Umbilical cord (tissue), 1 donor: ENCODE measurements at regions not wholly inside any gene's neighbourhood (a gene's known extent, or its start where the extent isn't known, plus 50 kb on each side); places are given as distances from the start of the nearest gene placed in this dataset.
"Not testable (repeated sequence)": the region's sequence is repeated elsewhere in the genome, so short reads cannot be mapped to it uniquely, and the experiment has no call there.

Experiments used
- DNase-seq: peaks from one replicate; pipeline ENCODE4 v3.0.0-alpha.2; 2015; ENCODE audit warnings: low spot score

GRCh38 chr12:131249246-131250027, 295.7 kb downstream of the ADGRD1 start:
- DNase-seq, result no peak

- no peak for DNase-seq
Observed at GRCh38 chr12:131250028-131250950, 296.6 kb downstream of the ADGRD1 start.

GRCh38 chr12:131250951-131251315, 297.2 kb downstream of the ADGRD1 start:
- DNase-seq, result no peak

- DNase-seq, result no peak
Observed at GRCh38 chr12:131251336-131252101, 297.8 kb downstream of the ADGRD1 start.

GRCh38 chr12:131253376-131254026, 299.8 kb downstream of the ADGRD1 start:
- DNase-seq, result no peak

GRCh38 chr12:131254374-131254773, 300.7 kb downstream of the ADGRD1 start:
- DNase-seq, result no peak

- DNase-seq, result no peak
Observed at GRCh38 chr12:131258398-131258797, 304.7 kb downstream of the ADGRD1 start.

- no peak for DNase-seq
Observed at GRCh38 chr12:131260251-131260905, 306.7 kb downstream of the ADGRD1 start.

- no peak for DNase-seq
Observed at GRCh38 chr12:131260954-131261353, 307.2 kb downstream of the ADGRD1 start.

- no peak for DNase-seq
Observed at GRCh38 chr12:131261906-131262305, 308.2 kb downstream of the ADGRD1 start.

- DNase-seq, result no peak
Observed at GRCh38 chr12:131263626-131264025, 309.9 kb downstream of the ADGRD1 start.

GRCh38 chr12:131264635-131265034, 310.9 kb downstream of the ADGRD1 start:
- no peak for DNase-seq

- peak; percentile 49 for DNase-seq
Observed at GRCh38 chr12:131266591-131267467, 313.1 kb downstream of the ADGRD1 start.

GRCh38 chr12:131267576-131267975, 313.9 kb downstream of the ADGRD1 start:
- no peak for DNase-seq

- peak; percentile 63 for DNase-seq
Observed at GRCh38 chr12:131268123-131268522, 314.4 kb downstream of the ADGRD1 start.

- not testable (repeated sequence) for DNase-seq
Observed at GRCh38 chr12:131268571-131268970, 314.9 kb downstream of the ADGRD1 start.

GRCh38 chr12:131269551-131269950, 315.8 kb downstream of the ADGRD1 start:
- DNase-seq, result no peak

GRCh38 chr12:131269977-131270376, 316.3 kb downstream of the ADGRD1 start:
- DNase-seq, result peak; percentile 11

- no peak for DNase-seq
Observed at GRCh38 chr12:131271724-131272123, 318.0 kb downstream of the ADGRD1 start.
